HepG2 (cell line): ENCODE measurements at regions not wholly inside any gene's neighbourhood (a gene's known extent, or its start where the extent isn't known, plus 50 kb on each side); places are given as distances from the start of the nearest gene placed in this dataset.
A peak's percentile ranks its signal among the peaks of the same experiment; 100 is the strongest.

ENCODE experiments used
- ARNT ChIP-seq: fragments of 450-650 bp; IDR thresholded peaks from 2 replicates; pipeline ENCODE4 v1.6.1; 2017
- ATF6 ChIP-seq: sonication (generic); formaldehyde crosslinking; conservative IDR thresholded peaks from 2 replicates; pipeline ENCODE4 v1.4.0; 2020; ENCODE audit warnings: missing genetic modification reagents
- EHMT2 ChIP-seq: fragments of 200-600 bp; sonication (generic); IDR thresholded peaks from 2 replicates; pipeline ENCODE4 v1.7.0; 2017; ENCODE audit warnings: antibody characterized with exemption, low read depth, low read length, borderline replicate concordance
- ETV6 ChIP-seq: sonication (generic); formaldehyde crosslinking; conservative IDR thresholded peaks from 2 replicates; pipeline ENCODE4 v1.4.0; 2020; ENCODE audit warnings: missing genetic modification reagents
- GLI4 ChIP-seq: sonication (generic); formaldehyde crosslinking; IDR thresholded peaks from 2 replicates; pipeline ENCODE4 v1.5.1; 2020; ENCODE audit warnings: missing genetic modification reagents, mild to moderate bottlenecking, moderate library complexity, borderline replicate concordance
- GRHL1 ChIP-seq: sonication (generic); formaldehyde crosslinking; conservative IDR thresholded peaks from 2 replicates; pipeline ENCODE4 v1.8.0; 2022; ENCODE audit warnings: missing genetic modification reagents
- IRF2 ChIP-seq: IDR thresholded peaks from 2 replicates; pipeline ENCODE4 v1.6.1; 2018; ENCODE audit warnings: missing genetic modification reagents, missing compliant biosample characterization
- NCOA2 ChIP-seq: sonication (generic); formaldehyde crosslinking; IDR thresholded peaks from 2 replicates; pipeline ENCODE4 v1.8.0; 2022; ENCODE audit warnings: inconsistent platforms
- SAP130 ChIP-seq: IDR thresholded peaks from 2 replicates; pipeline ENCODE4 v1.6.1; 2016; ENCODE audit warnings: low read depth
- SMAD1 ChIP-seq: sonication (generic); formaldehyde crosslinking; IDR thresholded peaks from 2 replicates; pipeline ENCODE4 v1.4.0; 2020; ENCODE audit warnings: missing genetic modification reagents, low read depth, mild to moderate bottlenecking, borderline replicate concordance
- SOX6 ChIP-seq, 2 experiments: fragments of 450-650 bp in 1 of 2; sonication (generic) in 1 of 2; formaldehyde crosslinking in 1 of 2; IDR thresholded peaks; 2 replicates each; pipeline versions ENCODE4 v1.4.0 to v1.6.1; 2017 to 2020; ENCODE audit warnings: antibody characterized with exemption in 1 of 2, mild to moderate bottlenecking in 1 of 2, missing genetic modification reagents in 1 of 2
- TARDBP ChIP-seq: sonication (generic); formaldehyde crosslinking; IDR thresholded peaks from 2 replicates; pipeline ENCODE4 v1.8.0; 2022; ENCODE audit warnings: mild to moderate bottlenecking, missing genetic modification reagents
- TEAD3 ChIP-seq: optimal IDR thresholded peaks from 2 replicates; pipeline ENCODE3; 2016; ENCODE audit warnings: borderline replicate concordance
- THAP11 ChIP-seq: IDR thresholded peaks from 2 replicates; pipeline ENCODE4 v1.6.1; 2016; ENCODE audit warnings: missing biosample characterization, missing genetic modification reagents
- TMF1 ChIP-seq: sonication (generic); formaldehyde crosslinking; IDR thresholded peaks from 2 replicates; pipeline ENCODE4 v1.8.1; 2022; ENCODE audit warnings: low read depth, missing genetic modification reagents
- XRCC5 ChIP-seq: fragments of 200-400 bp; formaldehyde crosslinking; optimal IDR thresholded peaks from 2 replicates; pipeline ENCODE3; 2017; ENCODE audit warnings: mild to moderate bottlenecking, low read length
- ZFX ChIP-seq: sonication (generic); formaldehyde crosslinking; IDR thresholded peaks from 2 replicates; pipeline ENCODE4 v1.4.0; 2020; ENCODE audit warnings: mild to moderate bottlenecking, low read depth, missing genetic modification reagents, moderate library complexity
- ZIK1 ChIP-seq: sonication (generic); formaldehyde crosslinking; IDR thresholded peaks from 2 replicates; pipeline ENCODE4 v1.5.0; 2020; ENCODE audit warnings: mild to moderate bottlenecking, low read depth, missing genetic modification reagents, borderline replicate concordance
- ZKSCAN8 ChIP-seq: IDR thresholded peaks from 2 replicates; pipeline ENCODE4 v1.6.1; 2016; ENCODE audit warnings: borderline replicate concordance, missing genetic modification reagents, missing compliant biosample characterization
- ZMAT3 ChIP-seq: sonication (generic); formaldehyde crosslinking; conservative IDR thresholded peaks from 2 replicates; pipeline ENCODE4 v1.7.0; 2021; ENCODE audit warnings: missing genetic modification reagents
- ZMYM3 ChIP-seq: sonication (generic); formaldehyde crosslinking; IDR thresholded peaks from 2 replicates; pipeline ENCODE4 v1.5.1; 2020; ENCODE audit warnings: mild to moderate bottlenecking, missing genetic modification reagents
- ZNF230 ChIP-seq: sonication (generic); formaldehyde crosslinking; IDR thresholded peaks from 2 replicates; pipeline ENCODE4 v1.4.0; 2020; ENCODE audit warnings: mild to moderate bottlenecking, missing genetic modification reagents
- ZNF274 ChIP-seq: sonication (generic); formaldehyde crosslinking; IDR thresholded peaks from 2 replicates; pipeline ENCODE4 v1.5.1; 2020; ENCODE audit warnings: mild to moderate bottlenecking, missing genetic modification reagents
- ZNF331 ChIP-seq: sonication (generic); formaldehyde crosslinking; IDR thresholded peaks from 2 replicates; pipeline ENCODE4 v1.4.0; 2020; ENCODE audit warnings: missing genetic modification reagents
- ZNF816 ChIP-seq: sonication (generic); formaldehyde crosslinking; IDR thresholded peaks from 2 replicates; pipeline ENCODE4 v1.8.0; 2022; ENCODE audit warnings: missing genetic modification reagents, mild to moderate bottlenecking, borderline replicate concordance
- TF ChIP-seq, protein P1 (sequence below): sonication (generic); formaldehyde crosslinking; IDR thresholded peaks from 2 replicates; pipeline ENCODE4 v1.9.0; 2022; ENCODE audit warnings: low read depth, missing genetic modification reagents
- TF ChIP-seq, protein P2 (sequence below): IDR thresholded peaks from 2 replicates; pipeline ENCODE4 v1.6.1; 2018; ENCODE audit warnings: missing genetic modification reagents

GRCh38 chr2:58448065-58448507, 207.0 kb upstream of the FANCL start (continued):
- TF ChIP-seq, protein P1, sequence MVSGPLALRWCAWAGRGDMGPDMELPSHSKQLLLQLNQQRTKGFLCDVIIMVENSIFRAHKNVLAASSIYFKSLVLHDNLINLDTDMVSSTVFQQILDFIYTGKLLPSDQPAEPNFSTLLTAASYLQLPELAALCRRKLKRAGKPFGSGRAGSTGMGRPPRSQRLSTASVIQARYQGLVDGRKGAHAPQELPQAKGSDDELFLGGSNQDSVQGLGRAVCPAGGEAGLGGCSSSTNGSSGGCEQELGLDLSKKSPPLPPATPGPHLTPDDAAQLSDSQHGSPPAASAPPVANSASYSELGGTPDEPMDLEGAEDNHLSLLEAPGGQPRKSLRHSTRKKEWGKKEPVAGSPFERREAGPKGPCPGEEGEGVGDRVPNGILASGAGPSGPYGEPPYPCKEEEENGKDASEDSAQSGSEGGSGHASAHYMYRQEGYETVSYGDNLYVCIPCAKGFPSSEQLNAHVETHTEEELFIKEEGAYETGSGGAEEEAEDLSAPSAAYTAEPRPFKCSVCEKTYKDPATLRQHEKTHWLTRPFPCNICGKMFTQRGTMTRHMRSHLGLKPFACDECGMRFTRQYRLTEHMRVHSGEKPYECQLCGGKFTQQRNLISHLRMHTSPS (CRISPR knock-in tag) = no peak
- TF ChIP-seq ZNF274 (CRISPR knock-in tag) (no peak), ZMYM3 (CRISPR knock-in tag) (no peak), GRHL1 (CRISPR knock-in tag) (no peak), ATF6 (CRISPR knock-in tag) (no peak), THAP11 (peak; percentile 46; the same call in 1 of the 2 replicates), ETV6 (CRISPR knock-in tag) (no peak), ZNF230 (CRISPR knock-in tag) (no peak), SAP130 (CRISPR knock-in tag) (no peak), ZMAT3 (CRISPR knock-in tag) (0 out of 2 replicates have a peak, but pooled peaks have one; percentile 22), ZIK1 (no peak), NCOA2 (no peak), ARNT (no peak), ZNF331 (peak; percentile 70), ZFX (CRISPR knock-in tag) (peak; percentile 83), TEAD3 (CRISPR knock-in tag) (peak; percentile 50), IRF2 (CRISPR knock-in tag) (peak; percentile 57; the same call in 1 of the 2 replicates), TARDBP (CRISPR knock-in tag) (0 out of 2 replicates have a peak, but pooled peaks have one; percentile 65), XRCC5 (peak; percentile 95), TMF1 (CRISPR knock-in tag) (no peak), EHMT2 (no peak), ZNF816 (CRISPR knock-in tag) (no peak), ZKSCAN8 (no peak), SMAD1 (CRISPR knock-in tag) (no peak), GLI4 (CRISPR knock-in tag) (no peak), SOX6 (IDR thresholded peaks at IDR 0.05) (no peak), SOX6 (CRISPR knock-in tag; IDR thresholded peaks at IDR 0.05) (peak; percentile 58; the same call in 1 of the 2 replicates)
- TF ChIP-seq, protein P2, sequence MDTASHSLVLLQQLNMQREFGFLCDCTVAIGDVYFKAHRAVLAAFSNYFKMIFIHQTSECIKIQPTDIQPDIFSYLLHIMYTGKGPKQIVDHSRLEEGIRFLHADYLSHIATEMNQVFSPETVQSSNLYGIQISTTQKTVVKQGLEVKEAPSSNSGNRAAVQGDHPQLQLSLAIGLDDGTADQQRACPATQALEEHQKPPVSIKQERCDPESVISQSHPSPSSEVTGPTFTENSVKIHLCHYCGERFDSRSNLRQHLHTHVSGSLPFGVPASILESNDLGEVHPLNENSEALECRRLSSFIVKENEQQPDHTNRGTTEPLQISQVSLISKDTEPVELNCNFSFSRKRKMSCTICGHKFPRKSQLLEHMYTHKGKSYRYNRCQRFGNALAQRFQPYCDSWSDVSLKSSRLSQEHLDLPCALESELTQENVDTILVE (CRISPR knock-in tag) = 0 out of 2 replicates have a peak, but pooled peaks have one; percentile 45
